Large intestine (tissue), 3 donors: ENCODE measurements at regions not wholly inside any gene's neighbourhood (a gene's known extent, or its start where the extent isn't known, plus 50 kb on each side); places are given as distances from the start of the nearest gene placed in this dataset.
A peak's percentile ranks its signal among the peaks of the same experiment; 100 is the strongest.

Experiments used
- DNase-seq, 2 donors: peaks; one replicate each; pipeline versions ENCODE4 v3.0.0 to v3.0.0-alpha.2; 2013
- H3K27ac ChIP-seq: one replicate; pipeline ENCODE4 v1.5.1; 2013; ENCODE audit warnings: low read length
- H3K27me3 ChIP-seq: 2 replicates; pipeline ENCODE4 v1.6.1; 2013; ENCODE audit warnings: low read length; ENCODE audit not compliant: control insufficient read depth, insufficient read depth
- H3K36me3 ChIP-seq: 2 replicates; pipeline ENCODE4 v1.6.1; 2013; ENCODE audit warnings: low read length; ENCODE audit not compliant: control insufficient read depth, insufficient read depth
- H3K4me1 ChIP-seq: one replicate; pipeline ENCODE4 v1.6.1; 2013; ENCODE audit warnings: low read length; ENCODE audit not compliant: control insufficient read depth, insufficient read depth
- H3K4me3 ChIP-seq: one replicate; pipeline ENCODE4 v1.5.1; 2013; ENCODE audit warnings: low read length
- H3K9me3 ChIP-seq: one replicate; pipeline ENCODE4 v1.6.1; 2013; ENCODE audit warnings: mild to moderate bottlenecking, low read depth, low read length, moderate library complexity; ENCODE audit not compliant: control insufficient read depth
- WGBS: methylation state at CpG from one replicate; pipeline ENCODE4 v1.1.5; 2013; ENCODE audit warnings: low lambda C conversion rate; ENCODE audit not compliant: insufficient coverage; 5-methylcytosine and 5-hydroxymethylcytosine counted together

GRCh38 chr18:56166914-56167313, 471.5 kb downstream of the TXNL1 start:
- H3K4me3 ChIP-seq, result no peak overlapping the region
- H3K9me3 ChIP-seq, result no peaks in the 10 kb centered on the region
- H3K27me3 ChIP-seq, result no peaks in the 10 kb centered on the region
- no peaks in the 10 kb centered on the region for H3K4me1 ChIP-seq
- H3K27ac ChIP-seq, result no peak overlapping the region
- no peaks in the 10 kb centered on the region for H3K36me3 ChIP-seq
- DNase-seq, result no peak

GRCh38 chr18:56165601-56166355, 472.6 kb downstream of the TXNL1 start:
- H3K27me3 ChIP-seq, result no peaks in the 10 kb centered on the region
- no peaks in the 10 kb centered on the region for H3K36me3 ChIP-seq
- no peak overlapping the region for H3K4me3 ChIP-seq
- H3K27ac ChIP-seq, result no peak overlapping the region
- 100% methylated on average over 2 of the region's 5 CpGs for WGBS
- no peaks in the 10 kb centered on the region for H3K9me3 ChIP-seq
- no peaks in the 10 kb centered on the region for H3K4me1 ChIP-seq
- no peak for DNase-seq

- peak in 1 of 2 donors; percentile 51 for DNase-seq
- no peak overlapping the region for H3K27ac ChIP-seq
- no peaks in the 10 kb centered on the region for H3K36me3 ChIP-seq
- WGBS, result 20% methylated on average over 2 of the region's 5 CpGs
- no peak overlapping the region for H3K4me3 ChIP-seq
- no peaks in the 10 kb centered on the region for H3K9me3 ChIP-seq
- H3K27me3 ChIP-seq, result no peaks in the 10 kb centered on the region
- H3K4me1 ChIP-seq, result no peaks in the 10 kb centered on the region
These were observed 475.8 kb downstream of the TXNL1 start for GRCh38 chr18:56162311-56163265.

GRCh38 chr18:56161566-56162260, 476.7 kb downstream of the TXNL1 start:
- Histone ChIP-seq H3K27me3 (no peaks in the 10 kb centered on the region), H3K36me3 (no peaks in the 10 kb centered on the region), H3K27ac (no peak overlapping the region), H3K4me3 (no peak overlapping the region), H3K9me3 (no peaks in the 10 kb centered on the region), H3K4me1 (no peaks in the 10 kb centered on the region)
- no peak for DNase-seq
- WGBS, result 41% methylated on average over 3 of the region's 6 CpGs

- no peaks in the 10 kb centered on the region for H3K27me3 ChIP-seq
- H3K36me3 ChIP-seq, result no peaks in the 10 kb centered on the region
- no peaks in the 10 kb centered on the region for H3K4me1 ChIP-seq
- H3K27ac ChIP-seq, result no peak overlapping the region
- no peaks in the 10 kb centered on the region for H3K9me3 ChIP-seq
- no peak overlapping the region for H3K4me3 ChIP-seq
- no peak for DNase-seq
These were observed 479.7 kb downstream of the TXNL1 start for GRCh38 chr18:56158676-56159075.

GRCh38 chr18:56157541-56157940, 480.9 kb downstream of the TXNL1 start:
- no peak for DNase-seq
- no peaks in the 10 kb centered on the region for H3K9me3 ChIP-seq
- no peaks in the 10 kb centered on the region for H3K4me1 ChIP-seq
- no peak overlapping the region for H3K4me3 ChIP-seq
- H3K27ac ChIP-seq, result no peak overlapping the region
- H3K36me3 ChIP-seq, result no peaks in the 10 kb centered on the region
- H3K27me3 ChIP-seq, result no peaks in the 10 kb centered on the region

- WGBS, result 90% methylated on average over 2 of the region's 13 CpGs
- Histone ChIP-seq H3K4me1 (no peaks in the 10 kb centered on the region), H3K27ac (no peak overlapping the region), H3K36me3 (no peaks in the 10 kb centered on the region), H3K9me3 (no peaks in the 10 kb centered on the region), H3K4me3 (no peak overlapping the region), H3K27me3 (no peaks in the 10 kb centered on the region)
- DNase-seq, result peak in 1 of 2 donors; percentile 27
These were observed 485.7 kb downstream of the TXNL1 start for GRCh38 chr18:56152551-56153310.

GRCh38 chr18:56148373-56148772, 490.0 kb downstream of the TXNL1 start:
- no peak overlapping the region for H3K4me3 ChIP-seq
- H3K27me3 ChIP-seq, result no peaks in the 10 kb centered on the region
- no peaks in the 10 kb centered on the region for H3K9me3 ChIP-seq
- DNase-seq, result no peak
- no peak overlapping the region for H3K27ac ChIP-seq
- H3K4me1 ChIP-seq, result no peaks in the 10 kb centered on the region
- no peaks in the 10 kb centered on the region for H3K36me3 ChIP-seq

GRCh38 chr18:56146565-56146964, 491.8 kb downstream of the TXNL1 start:
- Histone ChIP-seq H3K9me3 (no peaks in the 10 kb centered on the region), H3K27ac (no peak overlapping the region), H3K4me1 (no peaks in the 10 kb centered on the region), H3K27me3 (no peaks in the 10 kb centered on the region), H3K36me3 (no peaks in the 10 kb centered on the region), H3K4me3 (no peak overlapping the region)
- DNase-seq, result no peak
- WGBS, result no CpG with 5 or more reads among the region's 1 CpG

- DNase-seq, result no peak
- no peaks in the 10 kb centered on the region for H3K36me3 ChIP-seq
- no peak overlapping the region for H3K4me3 ChIP-seq
- H3K27ac ChIP-seq, result no peak overlapping the region
- 60% methylated on average over 1 of the region's 2 CpGs for WGBS
- H3K27me3 ChIP-seq, result no peaks in the 10 kb centered on the region
- H3K4me1 ChIP-seq, result no peaks in the 10 kb centered on the region
- no peaks in the 10 kb centered on the region for H3K9me3 ChIP-seq
These were observed 496.4 kb downstream of the TXNL1 start for GRCh38 chr18:56142001-56142400.
